ENCODE measurements at regions not wholly inside any gene's neighbourhood (a gene's known extent, or its start where the extent isn't known, plus 50 kb on each side); places are given as distances from the start of the nearest gene placed in this dataset.

DNA sequence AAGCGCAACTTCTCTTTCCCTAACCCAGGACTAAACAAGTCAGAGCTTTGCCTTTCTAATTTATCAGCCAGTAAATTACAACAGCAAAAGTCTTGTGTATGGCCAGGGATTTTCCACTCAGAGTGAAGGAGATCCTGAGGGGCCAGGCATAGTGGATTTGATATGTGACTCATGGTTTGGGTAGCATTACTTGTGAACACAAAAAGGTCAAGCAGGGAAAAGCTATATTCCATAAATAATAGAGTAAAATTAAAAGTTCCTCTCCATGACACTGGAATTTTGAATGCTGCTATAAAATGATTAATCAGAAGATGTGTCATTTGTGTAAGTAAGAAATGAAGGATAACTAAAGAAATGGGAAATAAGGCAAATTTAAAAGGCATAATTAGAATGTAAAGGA, 284.8 kb downstream of the HLX start:
- Histone ChIP-seq H3K4me3 (replicated peaks; ENCODE audit: insufficient read depth, low read length) (no peak overlapping the region), H3K27ac (replicated peaks) (no peak overlapping the region), H3K27me3 (ENCODE audit: insufficient read depth, poor library complexity, severe bottlenecking) (no peaks in the 10 kb centered on the region)
- no peak for DNase-seq (ENCODE audit: low read depth in 1 of 2, low spot score in 1 of 2)
- TF ChIP-seq GABPA (IDR thresholded peaks at IDR 0.05; ENCODE audit: low read depth) (no peak), POLR2AphosphoS5 (IDR thresholded peaks at IDR 0.05; ENCODE audit: low read depth) (no peak), SPI1 (IDR thresholded peaks at IDR 0.05; ENCODE audit: borderline replicate concordance, low read depth) (no peak)
- TF ChIP-seq, protein P1, sequence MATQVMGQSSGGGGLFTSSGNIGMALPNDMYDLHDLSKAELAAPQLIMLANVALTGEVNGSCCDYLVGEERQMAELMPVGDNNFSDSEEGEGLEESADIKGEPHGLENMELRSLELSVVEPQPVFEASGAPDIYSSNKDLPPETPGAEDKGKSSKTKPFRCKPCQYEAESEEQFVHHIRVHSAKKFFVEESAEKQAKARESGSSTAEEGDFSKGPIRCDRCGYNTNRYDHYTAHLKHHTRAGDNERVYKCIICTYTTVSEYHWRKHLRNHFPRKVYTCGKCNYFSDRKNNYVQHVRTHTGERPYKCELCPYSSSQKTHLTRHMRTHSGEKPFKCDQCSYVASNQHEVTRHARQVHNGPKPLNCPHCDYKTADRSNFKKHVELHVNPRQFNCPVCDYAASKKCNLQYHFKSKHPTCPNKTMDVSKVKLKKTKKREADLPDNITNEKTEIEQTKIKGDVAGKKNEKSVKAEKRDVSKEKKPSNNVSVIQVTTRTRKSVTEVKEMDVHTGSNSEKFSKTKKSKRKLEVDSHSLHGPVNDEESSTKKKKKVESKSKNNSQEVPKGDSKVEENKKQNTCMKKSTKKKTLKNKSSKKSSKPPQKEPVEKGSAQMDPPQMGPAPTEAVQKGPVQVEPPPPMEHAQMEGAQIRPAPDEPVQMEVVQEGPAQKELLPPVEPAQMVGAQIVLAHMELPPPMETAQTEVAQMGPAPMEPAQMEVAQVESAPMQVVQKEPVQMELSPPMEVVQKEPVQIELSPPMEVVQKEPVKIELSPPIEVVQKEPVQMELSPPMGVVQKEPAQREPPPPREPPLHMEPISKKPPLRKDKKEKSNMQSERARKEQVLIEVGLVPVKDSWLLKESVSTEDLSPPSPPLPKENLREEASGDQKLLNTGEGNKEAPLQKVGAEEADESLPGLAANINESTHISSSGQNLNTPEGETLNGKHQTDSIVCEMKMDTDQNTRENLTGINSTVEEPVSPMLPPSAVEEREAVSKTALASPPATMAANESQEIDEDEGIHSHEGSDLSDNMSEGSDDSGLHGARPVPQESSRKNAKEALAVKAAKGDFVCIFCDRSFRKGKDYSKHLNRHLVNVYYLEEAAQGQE (IDR thresholded peaks at IDR 0.05; ENCODE audit: insufficient replicate concordance, low read depth): no peak
- TF ChIP-seq, protein P2, sequence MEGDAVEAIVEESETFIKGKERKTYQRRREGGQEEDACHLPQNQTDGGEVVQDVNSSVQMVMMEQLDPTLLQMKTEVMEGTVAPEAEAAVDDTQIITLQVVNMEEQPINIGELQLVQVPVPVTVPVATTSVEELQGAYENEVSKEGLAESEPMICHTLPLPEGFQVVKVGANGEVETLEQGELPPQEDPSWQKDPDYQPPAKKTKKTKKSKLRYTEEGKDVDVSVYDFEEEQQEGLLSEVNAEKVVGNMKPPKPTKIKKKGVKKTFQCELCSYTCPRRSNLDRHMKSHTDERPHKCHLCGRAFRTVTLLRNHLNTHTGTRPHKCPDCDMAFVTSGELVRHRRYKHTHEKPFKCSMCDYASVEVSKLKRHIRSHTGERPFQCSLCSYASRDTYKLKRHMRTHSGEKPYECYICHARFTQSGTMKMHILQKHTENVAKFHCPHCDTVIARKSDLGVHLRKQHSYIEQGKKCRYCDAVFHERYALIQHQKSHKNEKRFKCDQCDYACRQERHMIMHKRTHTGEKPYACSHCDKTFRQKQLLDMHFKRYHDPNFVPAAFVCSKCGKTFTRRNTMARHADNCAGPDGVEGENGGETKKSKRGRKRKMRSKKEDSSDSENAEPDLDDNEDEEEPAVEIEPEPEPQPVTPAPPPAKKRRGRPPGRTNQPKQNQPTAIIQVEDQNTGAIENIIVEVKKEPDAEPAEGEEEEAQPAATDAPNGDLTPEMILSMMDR (IDR thresholded peaks at IDR 0.05; ENCODE audit: insufficient read depth, low read length): no peak

DNA sequence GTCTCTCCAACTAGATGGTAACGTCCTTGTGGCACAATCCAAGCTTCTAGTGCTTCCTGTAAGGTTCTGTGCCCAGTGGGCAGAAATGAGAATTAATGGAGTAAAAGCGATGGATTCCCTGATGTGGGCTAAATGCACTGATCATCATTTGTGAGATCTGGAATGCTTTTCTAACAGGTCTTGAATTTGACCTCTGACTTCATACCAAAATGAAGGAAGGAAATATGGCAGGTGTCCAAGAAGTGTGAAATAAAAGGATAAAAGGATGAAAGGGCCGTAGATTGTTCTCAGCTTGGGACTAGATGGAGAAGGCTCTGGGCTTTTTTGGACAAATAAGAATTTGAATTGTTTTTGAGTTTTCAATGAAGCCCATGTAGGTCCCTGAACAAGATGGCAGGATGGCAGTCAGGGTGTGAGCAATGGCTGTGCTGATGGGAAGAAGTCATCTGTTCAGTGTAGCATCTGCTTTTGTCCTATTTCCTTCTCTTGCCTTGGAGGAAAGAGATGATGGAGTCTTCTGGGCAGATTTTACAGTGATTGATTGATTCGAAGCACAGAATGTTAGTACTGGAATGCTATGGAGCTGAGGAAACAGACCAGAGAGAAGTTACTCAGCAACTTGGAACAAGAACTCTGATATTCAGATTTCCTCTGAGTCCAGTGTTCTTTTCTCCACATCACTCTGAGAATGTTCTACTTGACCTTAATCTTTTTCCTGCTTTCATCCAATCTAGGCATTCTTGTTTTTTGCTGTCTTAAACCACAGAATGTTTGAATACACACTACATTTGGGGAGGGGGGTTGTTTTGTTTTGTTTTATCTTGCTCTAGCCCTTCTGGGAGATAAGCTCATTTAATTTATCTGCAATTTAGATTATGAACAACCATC, 286.0 kb downstream of the HLX start:
- TF ChIP-seq POLR2AphosphoS5 (IDR thresholded peaks at IDR 0.05; ENCODE audit: low read depth): no peak
- TF ChIP-seq, protein P1 (IDR thresholded peaks at IDR 0.05; ENCODE audit: insufficient replicate concordance, low read depth): no peak
- Histone ChIP-seq H3K4me3 (replicated peaks; ENCODE audit: insufficient read depth, low read length) (no peak overlapping the region), H3K27me3 (ENCODE audit: insufficient read depth, poor library complexity, severe bottlenecking) (no peaks in the 10 kb centered on the region), H3K27ac (replicated peaks) (no peak overlapping the region)
- no peak for DNase-seq (ENCODE audit: low read depth in 1 of 2, low spot score in 1 of 2)

DNA sequence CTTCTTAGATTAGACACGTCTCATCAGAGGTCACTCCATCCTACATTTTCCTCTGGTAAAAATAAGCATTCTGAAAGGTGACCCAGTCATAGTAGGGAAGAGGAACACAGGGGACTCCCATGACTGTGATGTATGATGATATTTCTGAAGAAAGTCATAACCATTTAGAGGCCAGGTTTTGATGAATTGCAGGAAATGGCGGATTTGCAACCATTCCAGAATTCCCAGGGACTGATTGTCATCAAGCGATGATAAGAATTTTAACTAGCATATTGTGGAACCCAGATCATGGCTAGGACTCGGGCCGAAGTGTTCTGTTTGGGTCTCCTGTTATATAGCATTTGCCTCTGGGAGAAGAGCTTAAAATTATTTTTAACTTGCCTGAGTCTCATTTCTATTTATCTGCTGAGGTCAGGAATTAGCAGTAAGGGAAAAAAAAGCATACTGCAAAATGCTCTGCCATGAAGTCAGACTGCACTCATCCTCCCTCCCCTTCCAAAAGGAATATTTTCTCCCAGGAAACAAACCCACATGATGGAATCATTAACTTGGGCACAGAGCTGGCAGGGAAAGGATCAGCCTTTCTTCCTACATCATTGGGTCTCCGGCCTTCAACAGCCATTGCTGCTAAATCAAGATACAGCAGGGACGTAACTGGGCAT, 286.7 kb downstream of the HLX start:
- TF ChIP-seq, protein P1 (IDR thresholded peaks at IDR 0.05; ENCODE audit: insufficient replicate concordance, low read depth): no peak
- TF ChIP-seq SPI1 (IDR thresholded peaks at IDR 0.05; ENCODE audit: borderline replicate concordance, low read depth) (no peak), GABPA (IDR thresholded peaks at IDR 0.05; ENCODE audit: low read depth) (no peak), POLR2AphosphoS5 (IDR thresholded peaks at IDR 0.05; ENCODE audit: low read depth) (no peak)
- TF ChIP-seq, protein P2 (IDR thresholded peaks at IDR 0.05; ENCODE audit: insufficient read depth, low read length): no peak
- Histone ChIP-seq H3K27me3 (ENCODE audit: insufficient read depth, poor library complexity, severe bottlenecking) (no peaks in the 10 kb centered on the region), H3K4me3 (replicated peaks; ENCODE audit: insufficient read depth, low read length) (no peak overlapping the region), H3K27ac (replicated peaks) (peak overlapping the region; percentile 77)
- DNase-seq (ENCODE audit: low read depth in 1 of 2, low spot score in 1 of 2): no peak
